Activated naive CD4-positive, alpha-beta T cell (primary cell): ENCODE measurements at regions not wholly inside any gene's neighbourhood (a gene's known extent, or its start where the extent isn't known, plus 50 kb on each side); places are given as distances from the start of the nearest gene placed in this dataset.

Experiments
- DNase-seq, 4 experiments: peaks; one replicate each; lab custom pipeline; 2025; lab: John Stamatoyannopoulos, UW

GRCh38 chr6:144843701-144844100 lies 558.6 kb downstream of the UTRN start:
- DNase-seq, result no peak

- DNase-seq, result no peak
These were observed 559.5 kb downstream of the UTRN start for GRCh38 chr6:144844596-144844995.

GRCh38 chr6:144845186-144845585 lies 560.1 kb downstream of the UTRN start:
- DNase-seq, result no peak

GRCh38 chr6:144847916-144848315 lies 562.8 kb downstream of the UTRN start:
- DNase-seq, result no peak

- DNase-seq, result no peak
These were observed 564.8 kb downstream of the UTRN start for GRCh38 chr6:144849920-144850319.

GRCh38 chr6:144853603-144854002 lies 568.5 kb downstream of the UTRN start:
- DNase-seq, result no peak

GRCh38 chr6:144854654-144855053 lies 569.5 kb downstream of the UTRN start:
- DNase-seq, result no peak

- no peak for DNase-seq
These were observed 570.2 kb downstream of the UTRN start for GRCh38 chr6:144855375-144855774.

- no peak for DNase-seq
These were observed 570.8 kb downstream of the UTRN start for GRCh38 chr6:144855812-144856531.

GRCh38 chr6:144856622-144857021 lies 571.5 kb downstream of the UTRN start:
- DNase-seq, result no peak

- no peak for DNase-seq
These were observed 572.0 kb downstream of the UTRN start for GRCh38 chr6:144857086-144857485.

- DNase-seq, result no peak
These were observed 577.6 kb downstream of the UTRN start for GRCh38 chr6:144862769-144863168.

GRCh38 chr6:144867761-144868160 lies 582.6 kb downstream of the UTRN start:
- no peak for DNase-seq

GRCh38 chr6:144870782-144871181 lies 585.6 kb downstream of the UTRN start:
- DNase-seq, result no peak

GRCh38 chr6:144873623-144874378 lies 588.7 kb downstream of the UTRN start:
- DNase-seq, result no peak

- no peak for DNase-seq
These were observed 591.6 kb downstream of the UTRN start for GRCh38 chr6:144876689-144877088.

GRCh38 chr6:144877118-144877517 lies 592.0 kb downstream of the UTRN start:
- no peak for DNase-seq

- no peak for DNase-seq
These were observed 593.4 kb downstream of the UTRN start for GRCh38 chr6:144878577-144878976.

- no peak for DNase-seq
These were observed 594.3 kb downstream of the UTRN start for GRCh38 chr6:144879436-144879835.

GRCh38 chr6:144882425-144882824 lies 597.3 kb downstream of the UTRN start:
- DNase-seq, result no peak

GRCh38 chr6:144883915-144884314 lies 598.8 kb downstream of the UTRN start:
- DNase-seq, result no peak

- no peak for DNase-seq
These were observed 600.7 kb downstream of the UTRN start for GRCh38 chr6:144885817-144886216.

GRCh38 chr6:144886682-144887081 lies 601.5 kb downstream of the UTRN start:
- no peak for DNase-seq

- no peak for DNase-seq
These were observed 603.5 kb downstream of the UTRN start for GRCh38 chr6:144888621-144889020.
